Testis (tissue), 2 donors: ENCODE measurements at regions not wholly inside any gene's neighbourhood (a gene's known extent, or its start where the extent isn't known, plus 50 kb on each side); places are given as distances from the start of the nearest gene placed in this dataset.

Experiments
- DNase-seq: peaks from one replicate; pipeline ENCODE4 v3.0.0-alpha.2; 2019
- H3K27ac ChIP-seq, 2 donors: fragments of 200-600 bp; sonication (generic); one replicate each; pipeline ENCODE4 v1.5.1; 2019
- H3K27me3 ChIP-seq: fragments of 200-600 bp; sonication (generic); one replicate; pipeline ENCODE4 v1.5.1; 2019
- H3K36me3 ChIP-seq: fragments of 200-600 bp; sonication (generic); one replicate; pipeline ENCODE4 v1.5.1; 2017; ENCODE audit warnings: low read depth; ENCODE audit errors: missing control alignments
- H3K4me1 ChIP-seq: fragments of 200-600 bp; sonication (generic); one replicate; pipeline ENCODE4 v1.5.1; 2019
- H3K4me3 ChIP-seq, 2 donors: fragments of 200-600 bp; sonication (generic); one replicate each; pipeline ENCODE4 v1.5.1; 2017 to 2019
- H3K9me3 ChIP-seq: fragments of 200-600 bp; sonication (generic); one replicate; pipeline ENCODE4 v1.5.1; 2017
- CTCF ChIP-seq, 3 experiments: fragments of 450-650 bp in 2 of 3; fragments of 200-600 bp in 1 of 3; sonication (generic) in 1 of 3; IDR thresholded peaks; one replicate each; pipeline ENCODE4 v1.5.1; 2016 to 2019; ENCODE audit warnings: antibody characterized with exemption in 3 of 3, mild to moderate bottlenecking in 2 of 3, moderate library complexity in 1 of 3
- POLR2A ChIP-seq: fragments of 450-650 bp; IDR thresholded peaks from one replicate; pipeline ENCODE4 v1.6.1; 2017; ENCODE audit warnings: antibody characterized with exemption, mild to moderate bottlenecking, moderate library complexity
- WGBS, 2 donors: methylation state at CpG; one replicate each; pipeline ENCODE4 v1.1.5; 2018; 5-methylcytosine and 5-hydroxymethylcytosine counted together
- intact Hi-C: fragments of 100-400 bp; cut with DNase I; formaldehyde crosslinking; loops from one replicate; pipeline ENCODE4 v1.15.1; 2023; ENCODE audit warnings: low total_unique reads

GRCh38 chr4:30630431-30630830 lies 89.7 kb upstream of the PCDH7 start:
- intact Hi-C loops = no loop called here

GRCh38 chr4:30632751-30633150 lies 87.4 kb upstream of the PCDH7 start:
- TF ChIP-seq POLR2A (no peak), CTCF (IDR thresholded peaks at IDR 0.05) (no peak)
- no peak overlapping the region for H3K27ac ChIP-seq
- intact Hi-C loops = no loop called here

More at GRCh38 chr4:30630431-30630830, 89.7 kb upstream of the PCDH7 start:
- no peaks in the 10 kb centered on the region for H3K27me3 ChIP-seq
- no peak for DNase-seq
- no peak overlapping the region for H3K27ac ChIP-seq
- no peaks in the 10 kb centered on the region for H3K36me3 ChIP-seq
- H3K4me1 ChIP-seq = no peaks in the 10 kb centered on the region
- no peak for TF ChIP-seq CTCF (IDR thresholded peaks at IDR 0.05)
- no peak for TF ChIP-seq POLR2A
- H3K4me3 ChIP-seq = no peak overlapping the region
- H3K9me3 ChIP-seq = no peaks in the 10 kb centered on the region
- 80 to 95% methylated on average over 3 of the region's 3 CpGs for WGBS, 2 donors

GRCh38 chr4:30641345-30641744 lies 78.8 kb upstream of the PCDH7 start:
- H3K4me1 ChIP-seq = no peaks in the 10 kb centered on the region
- intact Hi-C loops = no loop called here
- H3K9me3 ChIP-seq = no peaks in the 10 kb centered on the region
- H3K4me3 ChIP-seq = no peak overlapping the region
- H3K27ac ChIP-seq = no peak overlapping the region
- no peaks in the 10 kb centered on the region for H3K36me3 ChIP-seq
- no peak for DNase-seq
- TF ChIP-seq CTCF (IDR thresholded peaks at IDR 0.05) (no peak), POLR2A (no peak)
- WGBS, 2 donors = 66 to 86% methylated on average over 1 of the region's 1 CpG
- no peaks in the 10 kb centered on the region for H3K27me3 ChIP-seq

More at GRCh38 chr4:30632751-30633150, 87.4 kb upstream of the PCDH7 start:
- 80 to 86% methylated on average over 1 of the region's 1 CpG for WGBS, 2 donors
- Histone ChIP-seq H3K27me3 (no peaks in the 10 kb centered on the region), H3K36me3 (no peaks in the 10 kb centered on the region), H3K9me3 (no peaks in the 10 kb centered on the region), H3K4me1 (no peaks in the 10 kb centered on the region), H3K4me3 (no peak overlapping the region)
- DNase-seq = no peak

GRCh38 chr4:30642567-30642966 lies 77.6 kb upstream of the PCDH7 start:
- no peak for DNase-seq
- Histone ChIP-seq H3K27ac (no peak overlapping the region), H3K4me1 (no peaks in the 10 kb centered on the region), H3K36me3 (no peaks in the 10 kb centered on the region), H3K4me3 (no peak overlapping the region), H3K9me3 (no peaks in the 10 kb centered on the region), H3K27me3 (no peaks in the 10 kb centered on the region)
- TF ChIP-seq CTCF (IDR thresholded peaks at IDR 0.05) = no peak
- TF ChIP-seq POLR2A = no peak
- 39 to 47% methylated on average over 1 of the region's 1 CpG for WGBS, 2 donors
- intact Hi-C loops = no loop called here

GRCh38 chr4:30653291-30653690 lies 66.9 kb upstream of the PCDH7 start:
- TF ChIP-seq POLR2A = no peak
- no peaks in the 10 kb centered on the region for H3K9me3 ChIP-seq
- DNase-seq = no peak
- no peaks in the 10 kb centered on the region for H3K27me3 ChIP-seq
- no peaks in the 10 kb centered on the region for H3K36me3 ChIP-seq
- H3K4me3 ChIP-seq = no peak overlapping the region
- no peaks in the 10 kb centered on the region for H3K4me1 ChIP-seq
- 42 to 44% methylated on average over 1 of the region's 1 CpG for WGBS, 2 donors
- intact Hi-C loops = no loop called here
- H3K27ac ChIP-seq = no peak overlapping the region
